T1000 (cell line): ENCODE measurements at regions not wholly inside any gene's neighbourhood (a gene's known extent, or its start where the extent isn't known, plus 50 kb on each side); places are given as distances from the start of the nearest gene placed in this dataset.
A peak's percentile ranks its signal among the peaks of the same experiment; 100 is the strongest.
"Not testable (repeated sequence)": the region's sequence is repeated elsewhere in the genome, so short reads cannot be mapped to it uniquely, and the experiment has no call there.

Source experiments
- DNase-seq: peaks from one replicate; lab custom pipeline; 2025; ENCODE audit warnings: mixed read lengths; lab: John Stamatoyannopoulos, UW

GRCh38 chr15:69554279-69554961 is 101.8 kb downstream of the RPLP1 start:
- DNase-seq, result no peak

- no peak for DNase-seq
These were observed 102.5 kb downstream of the RPLP1 start for GRCh38 chr15:69555080-69555479.

- no peak for DNase-seq
These were observed 103.7 kb downstream of the RPLP1 start for GRCh38 chr15:69556344-69556743.

GRCh38 chr15:69557020-69557706 is 104.5 kb downstream of the RPLP1 start:
- peak; percentile 59 for DNase-seq

GRCh38 chr15:69557707-69558409 is 105.2 kb downstream of the RPLP1 start:
- DNase-seq, result no peak

- no peak for DNase-seq
These were observed 107.0 kb downstream of the RPLP1 start for GRCh38 chr15:69559440-69560190.

GRCh38 chr15:69561071-69561784 is 108.6 kb downstream of the RPLP1 start:
- DNase-seq, result no peak

GRCh38 chr15:69562116-69562515 is 109.5 kb downstream of the RPLP1 start:
- no peak for DNase-seq

GRCh38 chr15:69562564-69562963 is 109.9 kb downstream of the RPLP1 start:
- DNase-seq, result no peak

GRCh38 chr15:69565066-69565655 is 112.5 kb downstream of the RPLP1 start:
- DNase-seq, result no peak

GRCh38 chr15:69567238-69567760 is 114.7 kb downstream of the RPLP1 start:
- not testable (repeated sequence) for DNase-seq

GRCh38 chr15:69568173-69569009 is 115.8 kb downstream of the RPLP1 start:
- DNase-seq, result peak; percentile 44

- DNase-seq, result no peak
These were observed 117.8 kb downstream of the RPLP1 start for GRCh38 chr15:69570454-69570853.

GRCh38 chr15:69570997-69571396 is 118.4 kb downstream of the RPLP1 start:
- DNase-seq, result no peak

GRCh38 chr15:69573278-69573677 is 120.7 kb downstream of the RPLP1 start:
- not testable (repeated sequence) for DNase-seq

- DNase-seq, result no peak
These were observed 121.3 kb downstream of the RPLP1 start for GRCh38 chr15:69573815-69574475.

- DNase-seq, result no peak
These were observed 121.9 kb downstream of the RPLP1 start for GRCh38 chr15:69574506-69574905.

- no peak for DNase-seq
These were observed 122.8 kb downstream of the RPLP1 start for GRCh38 chr15:69575387-69575786.

GRCh38 chr15:69576035-69576526 is 123.5 kb downstream of the RPLP1 start:
- DNase-seq, result peak; percentile 12
